ENCODE measurements at regions not wholly inside any gene's neighbourhood (a gene's known extent, or its start where the extent isn't known, plus 50 kb on each side); places are given as distances from the start of the nearest gene placed in this dataset.
"Not testable (repeated sequence)": the region's sequence is repeated elsewhere in the genome, so short reads cannot be mapped to it uniquely, and the experiment has no call there.

DNA sequence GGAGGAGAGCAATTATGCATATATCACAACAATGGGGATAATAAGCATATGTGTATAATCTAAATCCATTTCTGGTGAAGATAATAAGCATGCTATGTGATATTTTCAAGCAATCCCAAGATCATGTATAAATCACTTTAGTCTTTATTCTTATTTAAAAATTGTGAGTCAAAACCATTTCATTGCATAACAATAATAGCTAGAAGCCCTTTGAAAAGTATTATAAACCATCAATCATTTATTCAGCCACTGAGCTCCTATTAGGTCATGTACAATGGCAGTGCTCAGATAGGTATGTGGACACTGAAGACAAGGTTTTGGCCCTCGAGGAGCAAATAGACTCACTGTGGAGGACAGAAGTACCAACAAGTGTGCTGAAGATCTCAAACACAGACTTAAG, 113.1 kb downstream of the CDCA7 start:
- DNase-seq (ENCODE audit: low read depth in 2 of 2) = no peak

DNA sequence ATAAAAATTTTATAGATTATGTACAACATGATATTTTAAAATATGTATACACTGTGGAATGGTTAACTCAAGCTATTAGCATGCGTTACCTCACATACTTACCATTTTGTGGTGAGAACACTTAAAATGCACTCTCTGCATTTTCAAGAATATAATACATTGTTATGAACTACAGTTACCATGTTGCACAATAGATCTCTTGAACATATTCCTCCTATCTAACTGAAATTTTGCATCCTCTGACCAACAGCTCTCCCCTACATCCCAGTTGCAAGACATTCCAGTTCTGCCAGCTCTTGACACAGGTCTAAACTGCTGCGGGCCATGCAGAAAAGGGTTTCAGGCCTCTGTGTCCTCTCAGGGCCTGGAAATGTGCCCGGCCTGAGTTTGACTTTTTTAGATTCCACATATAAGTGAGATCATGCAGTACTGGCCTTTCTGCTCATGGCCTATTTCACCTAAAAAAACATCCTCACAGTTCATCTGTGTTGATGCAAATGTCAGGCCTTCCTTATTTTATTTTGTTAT, 113.7 kb downstream of the CDCA7 start:
- DNase-seq (ENCODE audit: low read depth in 2 of 2) = no peak

DNA sequence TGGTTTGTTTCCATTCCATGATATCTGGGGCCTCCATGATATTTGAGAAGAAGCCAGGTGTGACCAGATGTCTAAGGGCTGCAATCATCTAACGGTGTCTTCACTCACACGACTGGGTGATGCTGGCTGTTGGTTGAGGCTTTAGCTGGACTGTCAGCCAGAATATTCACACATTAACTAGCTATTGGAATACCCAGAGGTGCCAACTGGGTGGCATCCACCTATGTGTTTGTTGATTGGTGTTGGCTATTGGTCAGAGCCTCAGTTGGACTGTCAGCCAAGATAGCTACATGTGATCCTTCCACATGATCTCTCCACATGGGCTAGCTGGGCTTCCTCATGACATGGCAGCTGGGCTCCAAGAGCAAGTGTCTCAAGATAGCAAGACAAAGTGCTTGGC, 117.4 kb downstream of the CDCA7 start:
- DNase-seq (ENCODE audit: low read depth in 2 of 2) = no peak

DNA sequence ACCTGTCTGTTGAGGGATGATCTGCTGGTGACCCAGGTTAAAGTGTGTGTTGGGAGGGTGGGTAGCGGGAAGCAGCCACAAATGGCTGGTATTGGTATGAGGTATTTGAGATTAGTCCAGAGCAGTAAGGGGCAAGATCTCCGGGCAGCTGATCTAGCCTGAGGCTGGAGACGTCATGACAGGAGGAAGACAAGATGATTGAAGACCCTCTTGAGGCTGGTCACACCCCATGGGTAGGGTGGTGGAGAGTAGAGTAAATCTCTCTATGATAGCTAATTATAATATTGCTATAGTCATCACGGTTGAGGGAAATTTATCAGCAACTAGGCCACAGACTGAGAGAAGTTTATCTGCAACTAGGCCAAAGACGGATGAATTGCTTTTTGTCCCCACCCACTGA, 128.5 kb downstream of the CDCA7 start:
- DNase-seq (ENCODE audit: low read depth in 2 of 2) = no peak

- DNase-seq (ENCODE audit: low read depth in 2 of 2) = no peak
Observed at GRCh38 chr2:173488861-173489260, 134.2 kb downstream of the CDCA7 start.

- no peak for DNase-seq (ENCODE audit: low read depth in 2 of 2)
Observed at GRCh38 chr2:173491418-173491817, 136.7 kb downstream of the CDCA7 start.

GRCh38 chr2:173493874-173494273, 139.2 kb downstream of the CDCA7 start:
- DNase-seq (ENCODE audit: low read depth in 2 of 2) = no peak

- DNase-seq (ENCODE audit: low read depth in 2 of 2) = peak; percentile 66 to 69
Observed at GRCh38 chr2:173496746-173497145, 142.1 kb downstream of the CDCA7 start.

DNA sequence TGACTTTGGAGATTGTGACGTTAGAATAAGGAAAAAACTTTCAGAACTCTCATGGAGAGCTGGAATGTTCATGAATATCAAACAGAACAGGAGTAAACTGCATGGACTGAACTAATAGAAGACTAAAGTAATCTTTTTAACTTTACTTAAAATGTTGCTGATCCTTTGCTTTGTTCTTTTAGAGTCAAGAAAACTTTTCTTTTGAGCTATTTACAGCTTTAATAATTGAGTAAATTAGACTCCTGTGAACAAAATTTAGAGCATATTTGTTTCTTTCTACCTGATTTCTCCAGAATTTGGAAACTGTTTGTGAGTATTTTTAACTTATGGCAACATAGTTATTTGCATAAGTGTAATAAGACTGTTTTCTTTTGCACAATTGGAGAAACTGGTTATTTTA, 146.3 kb downstream of the CDCA7 start:
- DNase-seq (ENCODE audit: low read depth in 2 of 2) = no peak

GRCh38 chr2:173502296-173502695, 147.6 kb downstream of the CDCA7 start:
- DNase-seq (ENCODE audit: low read depth in 2 of 2) = no peak

- no peak for DNase-seq (ENCODE audit: low read depth in 2 of 2)
Observed at GRCh38 chr2:173511357-173511756, 156.7 kb downstream of the CDCA7 start.

DNA sequence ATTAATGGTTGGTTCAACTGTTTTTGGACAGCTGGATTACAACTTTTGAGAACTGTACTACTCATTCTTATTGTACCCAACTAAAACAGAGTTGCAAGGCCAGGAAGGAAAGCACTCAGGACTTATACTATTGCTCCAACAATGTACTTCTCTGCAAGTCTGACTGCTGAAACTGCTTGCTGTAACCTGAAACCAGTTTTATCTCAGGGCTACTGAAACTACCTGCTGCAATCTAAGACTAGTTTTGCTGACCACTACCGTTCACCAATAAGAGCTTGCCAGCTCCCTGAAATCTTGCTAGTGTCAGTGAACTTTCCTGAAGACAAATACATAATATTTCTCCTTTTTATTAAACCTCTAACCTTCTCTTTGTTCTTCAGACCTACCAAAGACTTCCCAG, 157.3 kb downstream of the CDCA7 start:
- no peak for DNase-seq (ENCODE audit: low read depth in 2 of 2)

DNA sequence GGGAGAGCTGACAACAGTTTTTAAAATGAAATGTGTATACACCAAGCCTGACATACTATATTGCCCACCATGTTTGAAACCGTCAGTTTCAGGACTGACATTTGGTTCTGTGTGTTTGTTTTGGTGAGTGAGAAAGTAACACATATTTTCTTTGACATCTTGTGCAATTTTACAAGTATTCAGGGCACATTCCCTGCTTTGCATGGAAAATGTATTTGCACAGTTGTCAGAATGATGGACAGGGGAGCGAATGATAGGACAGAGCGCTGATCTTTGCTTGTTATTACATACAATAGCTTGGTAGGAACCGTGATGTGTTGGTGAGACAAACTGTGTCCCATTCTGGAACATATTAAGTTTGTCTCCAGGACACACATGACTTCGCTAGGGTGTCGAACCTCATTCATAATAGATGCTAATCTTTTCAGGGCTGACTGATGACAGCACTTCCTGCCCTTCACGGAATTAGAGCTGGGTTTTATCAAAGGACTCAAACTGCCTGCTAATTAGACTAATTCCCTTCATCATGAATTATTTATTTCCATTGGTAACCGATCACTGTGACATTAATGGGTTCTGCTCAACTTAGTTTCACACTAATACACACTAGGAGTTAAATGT, 158.5 kb downstream of the CDCA7 start:
- DNase-seq (ENCODE audit: low read depth in 2 of 2) = no peak

DNA sequence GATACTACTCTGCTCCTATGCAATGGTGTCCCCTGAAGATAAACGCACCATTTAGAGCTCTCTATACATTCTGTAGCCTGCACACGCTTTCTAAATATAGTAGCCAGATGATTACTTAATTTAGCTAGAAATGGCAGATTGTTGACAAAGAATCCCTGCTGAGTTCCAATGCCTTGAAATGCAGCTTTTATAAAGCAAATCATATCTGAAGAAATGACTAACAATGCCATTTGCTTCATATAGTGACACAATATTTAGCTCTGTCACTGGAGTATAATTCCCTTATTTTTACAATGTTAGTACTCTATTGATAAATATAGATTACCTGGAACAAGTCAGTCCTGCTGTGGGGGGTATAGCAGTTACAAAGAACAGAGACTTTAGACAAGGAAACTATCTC, 166.2 kb downstream of the CDCA7 start:
- no peak for DNase-seq (ENCODE audit: low read depth in 2 of 2)

GRCh38 chr2:173521450-173522192, 166.9 kb downstream of the CDCA7 start:
- no peak for DNase-seq (ENCODE audit: low read depth in 2 of 2)

DNA sequence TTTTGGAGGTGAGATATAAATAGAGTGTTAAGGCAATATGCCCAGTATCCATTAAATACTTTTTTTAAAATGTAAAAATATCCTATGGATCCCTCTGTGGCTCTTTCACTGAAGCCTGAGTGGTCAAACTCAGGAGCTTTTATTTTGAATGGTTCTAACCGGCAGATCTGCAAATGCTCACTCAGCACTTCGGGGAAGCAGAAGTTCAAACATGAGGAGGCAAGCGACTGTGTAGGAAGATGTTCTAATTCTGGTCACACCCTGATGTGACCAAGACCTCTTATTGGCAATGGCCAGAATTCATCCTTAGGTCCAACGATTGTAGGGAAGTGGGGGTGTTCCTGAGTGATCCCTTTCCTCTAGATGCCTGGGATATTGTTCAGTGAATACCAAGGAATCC, 168.8 kb downstream of the CDCA7 start:
- DNase-seq (ENCODE audit: low read depth in 2 of 2) = no peak

DNA sequence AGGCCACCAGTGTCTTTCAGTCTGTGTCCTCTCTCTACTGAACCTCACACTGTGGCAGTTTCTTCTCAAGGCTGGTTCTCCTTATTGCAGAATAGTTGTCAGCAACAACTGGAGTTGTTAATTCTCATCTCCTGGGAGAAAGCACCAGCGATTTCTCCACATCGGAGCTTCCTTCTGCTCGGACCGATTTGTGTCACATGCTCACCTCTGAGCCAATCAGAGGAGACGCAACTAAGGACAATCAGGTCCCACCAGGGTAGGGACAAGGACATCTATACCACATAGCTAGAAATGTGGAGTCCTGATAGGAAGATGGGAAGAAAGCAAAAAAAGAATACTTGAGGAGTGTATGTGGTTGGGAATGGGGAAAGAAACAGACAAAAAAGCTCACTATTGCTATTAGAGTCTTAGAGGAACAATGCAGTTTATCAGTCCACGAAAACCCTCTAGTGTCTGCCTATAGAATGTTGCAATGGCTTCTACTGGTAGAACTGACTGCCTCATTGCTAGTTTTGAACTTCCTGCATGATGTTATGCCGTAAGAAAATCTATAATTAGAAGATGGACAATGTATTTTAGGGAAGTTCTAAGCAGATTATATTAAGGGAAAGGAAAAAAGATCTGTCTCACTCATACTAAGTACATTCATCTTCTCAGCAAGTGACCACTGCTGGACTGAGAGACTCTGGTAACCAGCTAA, 169.7 kb downstream of the CDCA7 start:
- DNase-seq (ENCODE audit: low read depth in 2 of 2) = no peak

GRCh38 chr2:173532732-173533531, 178.3 kb downstream of the CDCA7 start:
- DNase-seq (ENCODE audit: low read depth in 2 of 2) = not testable (repeated sequence)

DNA sequence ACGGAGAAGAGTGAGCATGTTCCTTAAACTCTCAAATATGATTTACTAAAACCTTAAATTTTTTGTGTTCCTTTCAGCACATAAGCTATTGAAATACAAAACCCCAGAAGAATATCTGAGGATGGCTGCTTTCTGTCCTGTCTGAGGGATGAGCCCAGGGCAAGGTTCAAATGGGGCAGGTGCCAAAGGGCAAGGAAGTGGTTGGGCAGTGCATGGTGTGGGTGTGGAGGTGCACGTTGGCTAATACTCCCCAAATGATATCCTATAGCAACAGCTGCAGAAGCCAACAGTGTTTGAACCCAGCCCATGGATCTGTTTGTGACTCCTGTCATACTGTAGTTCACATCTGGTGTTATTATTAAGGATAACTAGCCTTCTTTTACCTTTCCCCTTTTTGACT, 183.0 kb downstream of the CDCA7 start:
- DNase-seq (ENCODE audit: low read depth in 2 of 2) = no peak

GRCh38 chr2:173539615-173540014, 184.9 kb downstream of the CDCA7 start:
- no peak for DNase-seq (ENCODE audit: low read depth in 2 of 2)

DNA sequence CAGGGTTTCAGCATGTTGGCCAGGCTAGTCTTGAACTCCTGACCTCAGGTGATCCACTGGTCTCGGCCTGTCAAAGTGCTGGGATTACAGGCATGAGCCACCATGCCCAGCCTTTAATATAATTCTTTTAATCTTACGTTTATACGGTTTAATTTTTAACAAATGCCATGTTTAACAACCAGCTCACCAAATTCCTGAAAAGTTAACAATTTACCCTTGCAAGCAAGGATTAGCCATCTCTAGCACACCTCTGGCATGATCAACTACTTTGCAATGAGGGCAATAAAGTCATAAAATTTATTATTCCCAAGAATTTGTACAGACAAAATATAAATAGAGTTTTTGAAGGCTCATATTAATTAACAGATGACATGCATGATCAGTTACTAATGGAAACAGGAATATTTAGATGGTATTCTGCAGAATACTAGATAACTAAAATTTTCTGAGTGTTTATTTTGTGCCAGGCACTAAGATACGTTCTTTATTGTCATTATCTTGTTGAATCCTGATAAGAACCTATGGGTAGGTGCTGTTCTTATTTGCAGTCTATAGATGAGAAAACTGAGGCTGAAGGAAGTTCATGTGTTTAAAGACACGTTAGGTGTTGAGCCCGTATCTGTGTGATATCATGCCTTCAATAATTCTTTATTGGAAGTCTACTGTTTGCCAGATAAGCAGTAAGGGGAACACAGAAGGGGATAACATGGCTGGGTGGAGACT, 190.1 kb downstream of the CDCA7 start:
- no peak for DNase-seq (ENCODE audit: low read depth in 2 of 2)

Data from fibroblast of skin of left quadriceps (primary cell).